GM12878 (cell line): ENCODE measurements at regions not wholly inside any gene's neighbourhood (a gene's known extent, or its start where the extent isn't known, plus 50 kb on each side); places are given as distances from the start of the nearest gene placed in this dataset.

Source experiments
- ATAC-seq: fragments of 200-7000 bp; cut with Tn5 transposase; 3 replicates; pipeline ENCODE4 v1.9.1; 2020; ENCODE audit warnings: mild to moderate bottlenecking, moderate library complexity
- BruUV-seq: library from RNA; stranded (reverse); fragments of 400-500 nt; replicated peaks from 2 replicates; lab custom pipeline; 2021; lab: Mats Ljungman, UMichigan
- CTCF ChIA-PET: fragments of 300-600 bp; sonication (Branson Sonifier 250); formaldehyde crosslinking; extraction: SDS; loops from one replicate; lab custom pipeline; 2021; ENCODE audit warnings: inconsistent platforms; lab: Yijun Ruan, JAX
- POLR2A ChIA-PET: fragments of 350-600 bp; formaldehyde crosslinking; extraction: SDS; loops from one replicate; lab custom pipeline; 2021; ENCODE audit warnings: inconsistent platforms; lab: Charles Lee
- RAD21 ChIA-PET: fragments of 300-600 bp; sonication (Branson Sonifier 250); formaldehyde crosslinking; loops from one replicate; lab custom pipeline; 2023; ENCODE audit warnings: antibody characterized with exemption; ENCODE audit not compliant: unreplicated experiment; lab: Charles Lee
- SMC1A ChIA-PET: fragments of 300-600 bp; sonication (Branson Sonifier 250); formaldehyde crosslinking; loops from one replicate; lab custom pipeline; 2023; ENCODE audit not compliant: unreplicated experiment, uncharacterized antibody; lab: Charles Lee
- DNase-seq: peaks from one replicate; pipeline ENCODE4 v3.0.0-alpha.2; 2011; ENCODE audit warnings: low read depth, low spot score
- FAIRE-seq: peaks from 3 replicates; lab custom pipeline; 2011; peaks lifted over from hg19 to GRCh38; lab: Jason Lieb, UNC
- H2AFZ ChIP-seq: 2 replicates; pipeline ENCODE4 v1.6.0; 2011; ENCODE audit warnings: low read depth, low read length, control low read depth; ENCODE audit not compliant: control insufficient read depth
- H3K27ac ChIP-seq: 2 replicates; pipeline ENCODE4 v1.5.1; 2011; ENCODE audit warnings: control low read depth; ENCODE audit not compliant: control insufficient read depth, insufficient read depth
- H3K27me3 ChIP-seq, 2 experiments: replicated peaks in 1 of 2; 2 replicates each; pipeline versions ENCODE4 v1.6.0 to v1.6.1; 2011; ENCODE audit warnings: low read length in 1 of 2; ENCODE audit not compliant: control insufficient read depth in 2 of 2, insufficient read depth in 2 of 2
- H3K36me3 ChIP-seq, 2 experiments: 2 replicates each; pipeline ENCODE4 v1.5.1; 2011; ENCODE audit warnings: low read length in 1 of 2; ENCODE audit not compliant: control insufficient read depth in 2 of 2, insufficient read depth in 2 of 2
- H3K4me1 ChIP-seq: 2 replicates; pipeline ENCODE4 v1.6.1; 2011; ENCODE audit warnings: mild to moderate bottlenecking, low read length, moderate library complexity, mixed read lengths; ENCODE audit not compliant: control insufficient read depth, insufficient read depth
- H3K4me2 ChIP-seq: 2 replicates; pipeline ENCODE4 v1.6.0; 2011; ENCODE audit warnings: control low read depth; ENCODE audit not compliant: control insufficient read depth, insufficient read depth
- H3K4me3 ChIP-seq: fragments of 200-600 bp; sonication (generic); 2 replicates; pipeline ENCODE4 v1.5.1; 2016
- H3K79me2 ChIP-seq: 2 replicates; pipeline ENCODE4 v1.6.0; 2011; ENCODE audit warnings: low read length; ENCODE audit not compliant: control insufficient read depth, insufficient read depth
- H3K9ac ChIP-seq: 2 replicates; pipeline ENCODE4 v1.8.0; 2011; ENCODE audit warnings: low read length, control low read depth, mixed read lengths; ENCODE audit not compliant: control insufficient read depth, insufficient read depth
- H3K9me3 ChIP-seq: replicated peaks from 3 replicates; pipeline ENCODE4 v1.5.1; 2011; ENCODE audit warnings: mild to moderate bottlenecking, low read length; ENCODE audit not compliant: control insufficient read depth, insufficient read depth
- H4K20me1 ChIP-seq: 2 replicates; pipeline ENCODE4 v1.6.0; 2011; ENCODE audit not compliant: control insufficient read depth, insufficient read depth
- CBFB ChIP-seq: IDR thresholded peaks from 2 replicates; pipeline ENCODE4 v1.6.1; 2016; ENCODE audit warnings: antibody characterized with exemption, low read depth
- CHD4 ChIP-seq: fragments of 200-600 bp; sonication (generic); IDR thresholded peaks from 2 replicates; pipeline ENCODE4 v1.6.1; 2016; ENCODE audit warnings: mild to moderate bottlenecking
- DPF2 ChIP-seq: fragments of 450-650 bp; IDR thresholded peaks from 2 replicates; pipeline ENCODE4 v1.6.1; 2017; ENCODE audit warnings: mild to moderate bottlenecking
- FOXK2 ChIP-seq: fragments of 450-650 bp; IDR thresholded peaks from 2 replicates; pipeline ENCODE4 v1.6.1; 2017; ENCODE audit warnings: mild to moderate bottlenecking, moderate library complexity
- GATAD2B ChIP-seq: fragments of 450-650 bp; conservative IDR thresholded peaks from 2 replicates; pipeline ENCODE4 v1.6.1; 2017; ENCODE audit warnings: low read depth, mild to moderate bottlenecking, moderate library complexity
- NR2F1 ChIP-seq: fragments of 450-650 bp; conservative IDR thresholded peaks from 2 replicates; pipeline ENCODE4 v1.6.1; 2017; ENCODE audit warnings: mild to moderate bottlenecking
- NRF1 ChIP-seq: conservative IDR thresholded peaks from 2 replicates; pipeline ENCODE4 v1.6.1; 2011; ENCODE audit warnings: mild to moderate bottlenecking, low read depth, low read length, improper control_type of control experiment
- PAX5 ChIP-seq: IDR thresholded peaks from 2 replicates; pipeline ENCODE4 v1.6.1; 2011; ENCODE audit warnings: low read depth, low read length, borderline replicate concordance
- POU2F2 ChIP-seq: IDR thresholded peaks from 3 replicates; pipeline ENCODE4 v1.6.1; 2011; ENCODE audit warnings: low read depth, mild to moderate bottlenecking, low read length, borderline replicate concordance
- RELB ChIP-seq: fragments of 450-650 bp; IDR thresholded peaks from 2 replicates; pipeline ENCODE4 v1.6.1; 2017; ENCODE audit warnings: low read depth, mild to moderate bottlenecking, moderate library complexity
- SMAD5 ChIP-seq: IDR thresholded peaks from 2 replicates; pipeline ENCODE4 v1.6.1; 2016; ENCODE audit warnings: antibody characterized with exemption, low read depth
- TAF1 ChIP-seq: IDR thresholded peaks from 2 replicates; pipeline ENCODE4 v1.6.1; 2011; ENCODE audit warnings: mild to moderate bottlenecking, low read depth, low read length, borderline replicate concordance
- TARDBP ChIP-seq: IDR thresholded peaks from 2 replicates; pipeline ENCODE4 v1.6.1; 2016; ENCODE audit warnings: borderline replicate concordance
- TCF12 ChIP-seq: IDR thresholded peaks from 2 replicates; pipeline ENCODE4 v1.6.1; 2011; ENCODE audit warnings: low read depth, mild to moderate bottlenecking, low read length
- WRNIP1 ChIP-seq: IDR thresholded peaks from 2 replicates; pipeline ENCODE4 v1.6.1; 2011; ENCODE audit warnings: low read depth, low read length, improper control_type of control experiment, borderline replicate concordance
- ZNF274 ChIP-seq: IDR thresholded peaks from one replicate; pipeline ENCODE4 v1.8.0; 2011; ENCODE audit not compliant: insufficient read length, insufficient read depth
- ZNF622 ChIP-seq: fragments of 450-650 bp; IDR thresholded peaks from 2 replicates; pipeline ENCODE4 v1.6.1; 2017; ENCODE audit warnings: mild to moderate bottlenecking, inconsistent platforms
- WGBS: methylation state at CpG from one replicate; pipeline ENCODE4 v1.1.6; 2016; ENCODE audit warnings: low lambda C conversion rate; ENCODE audit not compliant: insufficient replicate concordance, insufficient coverage; ENCODE audit errors: missing lambda C conversion rate; 5-methylcytosine and 5-hydroxymethylcytosine counted together
- in situ Hi-C: fragments of 300-500 bp; cut with MboI; formaldehyde crosslinking; loops from 9 replicates; pipeline ENCODE4 v1.14.3; 2018; ENCODE audit warnings: mixed read lengths
- intact Hi-C: fragments of 100-400 bp; cut with micrococcal nuclease; formaldehyde crosslinking; loops from one replicate; pipeline ENCODE4 v1.14.2; 2022; ENCODE audit not compliant: unreplicated experiment
- TF ChIP-seq, protein P1 (sequence below): IDR thresholded peaks from 2 replicates; pipeline ENCODE4 v1.6.1; 2012; ENCODE audit warnings: improper control_type of control experiment, low read depth, low read length; ENCODE audit not compliant: insufficient replicate concordance

DNA sequence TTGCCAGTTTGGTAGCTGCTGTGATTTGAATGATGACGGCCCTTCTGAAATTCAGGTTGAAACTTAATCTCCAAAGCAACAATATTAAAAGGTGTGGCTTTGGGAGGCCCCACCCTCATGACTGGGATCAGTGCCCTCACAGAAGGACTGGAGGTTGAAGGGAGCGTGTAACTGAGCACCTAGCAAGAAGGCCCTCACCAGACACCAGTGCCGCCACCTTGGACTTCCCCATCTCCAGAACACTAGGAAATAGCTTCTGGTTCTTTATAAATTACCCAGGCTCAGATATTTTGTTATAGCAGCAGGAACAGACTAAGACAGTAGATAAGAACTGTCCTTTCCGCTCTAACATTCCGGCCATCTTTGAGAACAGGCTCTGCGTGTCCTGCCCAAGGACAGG lies 243.1 kb downstream of the DLL1 start (continued):
- TF ChIP-seq, protein P1, sequence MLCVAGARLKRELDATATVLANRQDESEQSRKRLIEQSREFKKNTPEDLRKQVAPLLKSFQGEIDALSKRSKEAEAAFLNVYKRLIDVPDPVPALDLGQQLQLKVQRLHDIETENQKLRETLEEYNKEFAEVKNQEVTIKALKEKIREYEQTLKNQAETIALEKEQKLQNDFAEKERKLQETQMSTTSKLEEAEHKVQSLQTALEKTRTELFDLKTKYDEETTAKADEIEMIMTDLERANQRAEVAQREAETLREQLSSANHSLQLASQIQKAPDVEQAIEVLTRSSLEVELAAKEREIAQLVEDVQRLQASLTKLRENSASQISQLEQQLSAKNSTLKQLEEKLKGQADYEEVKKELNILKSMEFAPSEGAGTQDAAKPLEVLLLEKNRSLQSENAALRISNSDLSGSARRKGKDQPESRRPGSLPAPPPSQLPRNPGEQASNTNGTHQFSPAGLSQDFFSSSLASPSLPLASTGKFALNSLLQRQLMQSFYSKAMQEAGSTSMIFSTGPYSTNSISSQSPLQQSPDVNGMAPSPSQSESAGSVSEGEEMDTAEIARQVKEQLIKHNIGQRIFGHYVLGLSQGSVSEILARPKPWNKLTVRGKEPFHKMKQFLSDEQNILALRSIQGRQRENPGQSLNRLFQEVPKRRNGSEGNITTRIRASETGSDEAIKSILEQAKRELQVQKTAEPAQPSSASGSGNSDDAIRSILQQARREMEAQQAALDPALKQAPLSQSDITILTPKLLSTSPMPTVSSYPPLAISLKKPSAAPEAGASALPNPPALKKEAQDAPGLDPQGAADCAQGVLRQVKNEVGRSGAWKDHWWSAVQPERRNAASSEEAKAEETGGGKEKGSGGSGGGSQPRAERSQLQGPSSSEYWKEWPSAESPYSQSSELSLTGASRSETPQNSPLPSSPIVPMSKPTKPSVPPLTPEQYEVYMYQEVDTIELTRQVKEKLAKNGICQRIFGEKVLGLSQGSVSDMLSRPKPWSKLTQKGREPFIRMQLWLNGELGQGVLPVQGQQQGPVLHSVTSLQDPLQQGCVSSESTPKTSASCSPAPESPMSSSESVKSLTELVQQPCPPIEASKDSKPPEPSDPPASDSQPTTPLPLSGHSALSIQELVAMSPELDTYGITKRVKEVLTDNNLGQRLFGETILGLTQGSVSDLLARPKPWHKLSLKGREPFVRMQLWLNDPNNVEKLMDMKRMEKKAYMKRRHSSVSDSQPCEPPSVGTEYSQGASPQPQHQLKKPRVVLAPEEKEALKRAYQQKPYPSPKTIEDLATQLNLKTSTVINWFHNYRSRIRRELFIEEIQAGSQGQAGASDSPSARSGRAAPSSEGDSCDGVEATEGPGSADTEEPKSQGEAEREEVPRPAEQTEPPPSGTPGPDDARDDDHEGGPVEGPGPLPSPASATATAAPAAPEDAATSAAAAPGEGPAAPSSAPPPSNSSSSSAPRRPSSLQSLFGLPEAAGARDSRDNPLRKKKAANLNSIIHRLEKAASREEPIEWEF: no peak
- TF ChIP-seq TARDBP (no peak), WRNIP1 (no peak), TAF1 (no peak)
- TF ChIP-seq, all 136 proteins: peak for 0

- WGBS: 25% methylated on average over 18 of the region's 18 CpGs
- Histone ChIP-seq H3K27me3 (no peaks in the 10 kb centered on the region), H4K20me1 (no peaks in the 10 kb centered on the region), H3K4me1 (no peaks in the 10 kb centered on the region), H3K27ac (no peak overlapping the region), H3K9ac (no peak overlapping the region), H3K4me2 (no peak overlapping the region), H3K4me3 (no peak overlapping the region), H2AFZ (no peak overlapping the region), H3K36me3 (no peaks in the 10 kb centered on the region), H3K79me2 (no peaks in the 10 kb centered on the region), H3K9me3 (no peaks in the 10 kb centered on the region; the same call in 2 of the 3 replicates)
- in situ Hi-C loops: no loop called here
- POLR2A ChIA-PET: no interaction called here
- DNase-seq (no peak), FAIRE-seq (no peak), ATAC-seq (no peak)
- CTCF ChIA-PET: no interaction called here
- no TSS peak for BruUV-seq
- RAD21 ChIA-PET: no interaction called here
- SMC1A ChIA-PET: no interaction called here
- intact Hi-C loops: no loop called here
- no peak for TF ChIP-seq SMAD5
- no peak for TF ChIP-seq POU2F2
- no peak for TF ChIP-seq FOXK2
- TF ChIP-seq CHD4: no peak
- TF ChIP-seq CBFB: no peak
- no peak for TF ChIP-seq ZNF274
- TF ChIP-seq DPF2: no peak
- no peak for TF ChIP-seq NRF1
- no peak for TF ChIP-seq NR2F1
- TF ChIP-seq GATAD2B: no peak
- no peak for TF ChIP-seq ZNF622
- no peak for TF ChIP-seq RELB
- TF ChIP-seq TCF12: no peak
- TF ChIP-seq PAX5: no peak
Measured at GRCh38 chr6:170046791-170047626, 243.9 kb downstream of the DLL1 start.
